ENCODE measurements at regions not wholly inside any gene's neighbourhood (a gene's known extent, or its start where the extent isn't known, plus 50 kb on each side); places are given as distances from the start of the nearest gene placed in this dataset.

GRCh38 chr6:55009131-55009530 lies 162.6 kb downstream of the FAM83B start:
- ChIA-PET CTCF (no interaction called here), POLR2A (no interaction called here), RAD21 (ENCODE audit: low non-redundant PET in 1 of 2, low total read pairs in 2 of 2, uncharacterized antibody in 2 of 2, unreplicated experiment in 2 of 2) (no interaction called here)
- Histone ChIP-seq H3K9me2 (ENCODE audit: insufficient read depth) (no peaks in the 10 kb centered on the region), H3K9ac (ENCODE audit: low read length) (no peak overlapping the region), H3K4me1 (ENCODE audit: control insufficient read depth in 1 of 2, insufficient read depth in 2 of 2, low read length in 2 of 2) (no peaks in the 10 kb centered on the region), H3K4me3 (replicated peaks in 1 of 2; ENCODE audit: low read depth in 1 of 2, low read length in 2 of 2) (no peak overlapping the region), H3K9me3 (ENCODE audit: control insufficient read depth in 1 of 2, insufficient read depth in 1 of 2, low read depth in 1 of 2, low read length in 2 of 2) (no peaks in the 10 kb centered on the region), H3K79me2 (ENCODE audit: insufficient read depth, low read length) (no peaks in the 10 kb centered on the region), H3K27ac (ENCODE audit: low read depth, low read length) (no peak overlapping the region), H3K27me3 (ENCODE audit: insufficient read depth, low read length) (no peaks in the 10 kb centered on the region), H4K20me1 (ENCODE audit: insufficient read depth) (no peaks in the 10 kb centered on the region), H2AFZ (ENCODE audit: low read depth, low read length, poor library complexity, severe bottlenecking) (no peak overlapping the region), H3K4me2 (ENCODE audit: low read length) (no peak overlapping the region), H3K36me3 (ENCODE audit: control insufficient read depth in 1 of 2, insufficient read depth in 2 of 2, low read length in 2 of 2) (no peaks in the 10 kb centered on the region)
- intact Hi-C loops (cut with micrococcal nuclease) = no loop called here
- BruUV-seq (replicated peaks) = no TSS peak
- TF ChIP-seq JUND (IDR thresholded peaks at IDR 0.05) (no peak), EZH2phosphoT487 (IDR thresholded peaks at IDR 0.05; ENCODE audit: borderline replicate concordance) (no peak), SIN3A (IDR thresholded peaks at IDR 0.05; ENCODE audit: low read depth) (no peak), POLR2AphosphoS5 (IDR thresholded peaks at IDR 0.05; ENCODE audit: low read depth, low read length) (no peak), ZNF274 (IDR thresholded peaks at IDR 0.05; ENCODE audit: low read depth, low read length) (no peak), ATF3 (IDR thresholded peaks at IDR 0.05) (no peak), FOSL1 (IDR thresholded peaks at IDR 0.05; ENCODE audit: low read depth) (no peak), MAX (IDR thresholded peaks at IDR 0.05) (no peak), EGR1 (IDR thresholded peaks at IDR 0.05; ENCODE audit: low read depth) (no peak), CBX3 (IDR thresholded peaks at IDR 0.05; ENCODE audit: low read depth) (no peak), REST (IDR thresholded peaks at IDR 0.05; ENCODE audit: low read depth) (no peak), POLR2A (IDR thresholded peaks at IDR 0.05; ENCODE audit: borderline replicate concordance, extremely low read depth, insufficient read depth, insufficient read length) (no peak), SRF (IDR thresholded peaks at IDR 0.05; ENCODE audit: low read depth) (no peak)
- ATAC-seq (no peak), DNase-seq (ENCODE audit: low read depth, low spot score) (no peak)

Data from HCT116 (cell line).